ENCODE measurements at regions not wholly inside any gene's neighbourhood (a gene's known extent, or its start where the extent isn't known, plus 50 kb on each side); places are given as distances from the start of the nearest gene placed in this dataset.

DNA sequence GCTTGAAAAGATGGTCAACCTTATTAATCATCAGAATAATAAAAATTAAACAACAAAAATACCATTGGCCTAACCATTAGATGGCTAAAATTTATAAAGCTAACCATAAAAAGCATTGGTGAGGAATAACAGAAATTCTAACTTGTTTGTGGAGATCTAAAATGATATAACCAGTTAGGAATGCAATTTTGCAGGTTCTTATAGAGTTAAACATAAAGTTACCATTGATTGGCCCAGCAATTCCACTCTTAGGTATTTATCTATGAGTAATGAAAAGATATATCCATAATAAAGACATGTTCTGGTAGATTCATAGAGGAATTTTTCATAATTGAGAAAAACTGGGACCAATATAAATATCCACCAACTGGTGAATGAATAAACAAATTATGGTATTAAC lies 1098.6 kb downstream of the FSCB start:
- no peaks in the 10 kb centered on the region for H3K79me2 ChIP-seq (ENCODE audit: control insufficient read depth, insufficient read depth, low read length)
- H3K27me3 ChIP-seq (ENCODE audit: control insufficient read depth, insufficient read depth, low read length) = no peaks in the 10 kb centered on the region
- H3K9ac ChIP-seq (ENCODE audit: insufficient read depth, low read length) = no peak overlapping the region
- DNase-seq (ENCODE audit: low read depth in 2 of 2) = no peak
- no peak overlapping the region for H3K27ac ChIP-seq (ENCODE audit: insufficient read depth, low read length)
- TF ChIP-seq, protein P1, sequence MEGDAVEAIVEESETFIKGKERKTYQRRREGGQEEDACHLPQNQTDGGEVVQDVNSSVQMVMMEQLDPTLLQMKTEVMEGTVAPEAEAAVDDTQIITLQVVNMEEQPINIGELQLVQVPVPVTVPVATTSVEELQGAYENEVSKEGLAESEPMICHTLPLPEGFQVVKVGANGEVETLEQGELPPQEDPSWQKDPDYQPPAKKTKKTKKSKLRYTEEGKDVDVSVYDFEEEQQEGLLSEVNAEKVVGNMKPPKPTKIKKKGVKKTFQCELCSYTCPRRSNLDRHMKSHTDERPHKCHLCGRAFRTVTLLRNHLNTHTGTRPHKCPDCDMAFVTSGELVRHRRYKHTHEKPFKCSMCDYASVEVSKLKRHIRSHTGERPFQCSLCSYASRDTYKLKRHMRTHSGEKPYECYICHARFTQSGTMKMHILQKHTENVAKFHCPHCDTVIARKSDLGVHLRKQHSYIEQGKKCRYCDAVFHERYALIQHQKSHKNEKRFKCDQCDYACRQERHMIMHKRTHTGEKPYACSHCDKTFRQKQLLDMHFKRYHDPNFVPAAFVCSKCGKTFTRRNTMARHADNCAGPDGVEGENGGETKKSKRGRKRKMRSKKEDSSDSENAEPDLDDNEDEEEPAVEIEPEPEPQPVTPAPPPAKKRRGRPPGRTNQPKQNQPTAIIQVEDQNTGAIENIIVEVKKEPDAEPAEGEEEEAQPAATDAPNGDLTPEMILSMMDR (conservative IDR thresholded peaks at IDR 0.05 in 1 of 2, IDR thresholded peaks at IDR 0.05 in 1 of 2; ENCODE audit: low read depth in 1 of 2, low read length in 2 of 2) = no peak
- no peak for TF ChIP-seq EZH2 (IDR thresholded peaks at IDR 0.05; ENCODE audit: low read length, missing control alignments)
- no peak overlapping the region for H3K4me3 ChIP-seq (replicated peaks in 1 of 4; ENCODE audit: control extremely low read depth in 1 of 4, insufficient read depth in 1 of 4, low read depth in 3 of 4, low read length in 4 of 4)
- H3K4me1 ChIP-seq (ENCODE audit: control insufficient read depth, extremely low read depth, insufficient read depth, low read length) = no peaks in the 10 kb centered on the region
- H4K20me1 ChIP-seq (ENCODE audit: control insufficient read depth, extremely low read depth, insufficient read depth, low read length) = no peaks in the 10 kb centered on the region
- H2AFZ ChIP-seq (ENCODE audit: low read length) = no peak overlapping the region
- no peaks in the 10 kb centered on the region for H3K36me3 ChIP-seq (ENCODE audit: control insufficient read depth, insufficient read depth, low read length)
- H3K9me3 ChIP-seq (ENCODE audit: control insufficient read depth, insufficient read depth, low read depth, low read length) = no peaks in the 10 kb centered on the region
- no peak overlapping the region for H3K4me2 ChIP-seq (ENCODE audit: extremely low read depth, insufficient read depth, low read length)

DNA sequence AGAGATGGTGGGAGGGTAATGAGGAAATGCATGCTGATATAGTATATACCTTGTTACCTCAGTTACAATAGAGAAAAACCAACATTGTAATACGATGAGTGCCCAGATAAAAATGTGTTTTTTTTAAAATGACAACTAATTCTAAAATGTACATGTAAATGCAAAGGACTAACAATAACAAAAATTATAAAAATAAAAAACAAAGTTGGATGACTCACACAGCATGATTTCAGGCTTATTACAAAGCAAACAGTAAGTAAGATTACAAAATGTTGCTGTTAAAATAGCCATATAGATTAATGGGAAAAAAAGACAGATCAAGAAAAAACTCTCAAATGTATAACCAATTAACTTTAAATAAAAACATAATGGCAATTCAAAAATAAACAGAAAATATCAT lies 1099.4 kb downstream of the FSCB start:
- Histone ChIP-seq H3K79me2 (ENCODE audit: control insufficient read depth, insufficient read depth, low read length) (no peaks in the 10 kb centered on the region), H3K36me3 (ENCODE audit: control insufficient read depth, insufficient read depth, low read length) (no peaks in the 10 kb centered on the region), H4K20me1 (ENCODE audit: control insufficient read depth, extremely low read depth, insufficient read depth, low read length) (no peaks in the 10 kb centered on the region), H3K27me3 (ENCODE audit: control insufficient read depth, insufficient read depth, low read length) (no peaks in the 10 kb centered on the region), H3K9me3 (ENCODE audit: control insufficient read depth, insufficient read depth, low read depth, low read length) (no peaks in the 10 kb centered on the region), H3K4me1 (ENCODE audit: control insufficient read depth, extremely low read depth, insufficient read depth, low read length) (no peaks in the 10 kb centered on the region), H3K9ac (ENCODE audit: insufficient read depth, low read length) (no peak overlapping the region), H3K27ac (ENCODE audit: insufficient read depth, low read length) (no peak overlapping the region), H3K4me2 (ENCODE audit: extremely low read depth, insufficient read depth, low read length) (no peak overlapping the region), H2AFZ (ENCODE audit: low read length) (no peak overlapping the region), H3K4me3 (replicated peaks in 1 of 4; ENCODE audit: control extremely low read depth in 1 of 4, insufficient read depth in 1 of 4, low read depth in 3 of 4, low read length in 4 of 4) (no peak overlapping the region)
- TF ChIP-seq, protein P1 (conservative IDR thresholded peaks at IDR 0.05 in 1 of 2, IDR thresholded peaks at IDR 0.05 in 1 of 2; ENCODE audit: low read depth in 1 of 2, low read length in 2 of 2) = no peak
- no peak for TF ChIP-seq EZH2 (IDR thresholded peaks at IDR 0.05; ENCODE audit: low read length, missing control alignments)
- DNase-seq (ENCODE audit: low read depth in 2 of 2) = peak in 1 of 2 donors; percentile 56

DNA sequence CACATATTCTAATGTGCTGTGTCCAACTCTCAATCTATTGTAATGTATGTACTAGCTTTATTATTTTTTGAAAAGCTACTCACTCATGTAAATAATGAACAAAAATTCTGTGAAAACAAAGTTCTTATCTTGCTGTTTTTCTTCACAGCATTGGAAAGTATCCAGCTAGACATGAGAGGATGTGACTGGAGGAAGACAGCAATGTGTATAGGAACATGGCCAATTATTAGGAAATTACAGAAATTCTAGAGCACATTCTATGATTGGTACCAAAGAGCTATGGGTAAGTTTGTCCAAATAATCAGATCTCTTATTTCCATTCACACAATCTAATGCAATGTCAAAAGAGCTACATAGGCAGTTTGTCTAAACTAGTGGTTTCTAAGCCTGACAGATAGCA lies 1100.2 kb downstream of the FSCB start:
- Histone ChIP-seq H3K4me2 (ENCODE audit: extremely low read depth, insufficient read depth, low read length) (no peak overlapping the region), H3K27ac (ENCODE audit: insufficient read depth, low read length) (no peak overlapping the region), H2AFZ (ENCODE audit: low read length) (no peak overlapping the region), H3K4me3 (replicated peaks in 1 of 4; ENCODE audit: control extremely low read depth in 1 of 4, insufficient read depth in 1 of 4, low read depth in 3 of 4, low read length in 4 of 4) (no peak overlapping the region), H3K9me3 (ENCODE audit: control insufficient read depth, insufficient read depth, low read depth, low read length) (no peaks in the 10 kb centered on the region), H3K36me3 (ENCODE audit: control insufficient read depth, insufficient read depth, low read length) (no peaks in the 10 kb centered on the region), H3K27me3 (ENCODE audit: control insufficient read depth, insufficient read depth, low read length) (no peaks in the 10 kb centered on the region), H4K20me1 (ENCODE audit: control insufficient read depth, extremely low read depth, insufficient read depth, low read length) (no peaks in the 10 kb centered on the region), H3K4me1 (ENCODE audit: control insufficient read depth, extremely low read depth, insufficient read depth, low read length) (no peaks in the 10 kb centered on the region), H3K79me2 (ENCODE audit: control insufficient read depth, insufficient read depth, low read length) (no peaks in the 10 kb centered on the region), H3K9ac (ENCODE audit: insufficient read depth, low read length) (no peak overlapping the region)
- TF ChIP-seq, protein P1 (conservative IDR thresholded peaks at IDR 0.05 in 1 of 2, IDR thresholded peaks at IDR 0.05 in 1 of 2; ENCODE audit: low read depth in 1 of 2, low read length in 2 of 2) = no peak
- no peak for TF ChIP-seq EZH2 (IDR thresholded peaks at IDR 0.05; ENCODE audit: low read length, missing control alignments)
- peak in 1 of 2 donors; percentile 54 for DNase-seq (ENCODE audit: low read depth in 2 of 2)
